ENCODE measurements at regions not wholly inside any gene's neighbourhood (a gene's known extent, or its start where the extent isn't known, plus 50 kb on each side); places are given as distances from the start of the nearest gene placed in this dataset.

DNA sequence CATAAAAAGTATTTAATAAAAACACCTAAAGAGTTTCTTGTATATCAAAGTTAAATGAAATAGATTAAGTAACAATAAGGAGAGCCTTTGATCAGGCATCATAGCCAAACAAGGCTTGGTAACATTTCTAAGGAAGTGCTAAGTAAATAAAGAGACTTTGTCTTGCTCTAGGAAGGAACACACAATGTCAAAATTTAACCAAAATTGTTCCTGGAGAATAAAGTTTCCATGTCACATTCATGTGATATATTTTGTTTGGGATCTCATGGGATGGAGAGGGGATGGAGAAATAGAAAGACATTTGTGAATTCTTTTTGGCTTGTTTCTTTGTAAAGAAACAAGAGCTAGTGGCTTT is 201.9 kb upstream of the DTNBP1 start:
- Histone ChIP-seq H4K20me1 (ENCODE audit: insufficient read depth) (no peaks in the 10 kb centered on the region), H3K9me2 (ENCODE audit: insufficient read depth) (no peaks in the 10 kb centered on the region), H3K9ac (ENCODE audit: low read length) (no peak overlapping the region), H3K27me3 (ENCODE audit: insufficient read depth, low read length) (peaks cover 4% of the 10 kb centered on the region; the same call in 1 of the 2 replicates), H3K27ac (ENCODE audit: low read depth, low read length) (no peak overlapping the region), H2AFZ (ENCODE audit: low read depth, low read length, poor library complexity, severe bottlenecking) (no peak overlapping the region), H3K4me2 (ENCODE audit: low read length) (no peak overlapping the region), H3K4me1 (ENCODE audit: control insufficient read depth in 1 of 2, insufficient read depth in 2 of 2, low read length in 2 of 2) (no peaks in the 10 kb centered on the region), H3K4me3 (replicated peaks in 1 of 2; ENCODE audit: low read depth in 1 of 2, low read length in 2 of 2) (no peak overlapping the region), H3K9me3 (ENCODE audit: control insufficient read depth in 1 of 2, insufficient read depth in 1 of 2, low read depth in 1 of 2, low read length in 2 of 2) (no peaks in the 10 kb centered on the region), H3K79me2 (ENCODE audit: insufficient read depth, low read length) (no peaks in the 10 kb centered on the region), H3K36me3 (ENCODE audit: control insufficient read depth in 1 of 2, insufficient read depth in 2 of 2, low read length in 2 of 2) (no peaks in the 10 kb centered on the region)
- TF ChIP-seq ELF1 (IDR thresholded peaks at IDR 0.05; ENCODE audit: borderline replicate concordance, low read depth) (no peak), ATF3 (IDR thresholded peaks at IDR 0.05) (no peak), EZH2 (IDR thresholded peaks at IDR 0.05) (no peak), ZFX (IDR thresholded peaks at IDR 0.05) (no peak), TCF7L2 (IDR thresholded peaks at IDR 0.05; ENCODE audit: borderline replicate concordance, extremely low read depth, insufficient read depth, insufficient read length) (no peak), EZH2phosphoT487 (IDR thresholded peaks at IDR 0.05; ENCODE audit: borderline replicate concordance) (no peak), SRF (IDR thresholded peaks at IDR 0.05; ENCODE audit: low read depth) (no peak), SIN3A (IDR thresholded peaks at IDR 0.05; ENCODE audit: low read depth) (no peak), MAX (IDR thresholded peaks at IDR 0.05) (no peak), POLR2AphosphoS5 (IDR thresholded peaks at IDR 0.05; ENCODE audit: low read depth, low read length) (no peak), ZNF274 (IDR thresholded peaks at IDR 0.05; ENCODE audit: low read depth, low read length) (no peak), JUND (IDR thresholded peaks at IDR 0.05) (no peak), CEBPB (IDR thresholded peaks at IDR 0.05; ENCODE audit: low read depth) (no peak), ZBTB33 (IDR thresholded peaks at IDR 0.05; ENCODE audit: extremely low read depth, insufficient replicate concordance, low read length) (no peak), POLR2A (IDR thresholded peaks at IDR 0.05; ENCODE audit: borderline replicate concordance, extremely low read depth, insufficient read depth, insufficient read length) (no peak)
- TF ChIP-seq, protein P1, sequence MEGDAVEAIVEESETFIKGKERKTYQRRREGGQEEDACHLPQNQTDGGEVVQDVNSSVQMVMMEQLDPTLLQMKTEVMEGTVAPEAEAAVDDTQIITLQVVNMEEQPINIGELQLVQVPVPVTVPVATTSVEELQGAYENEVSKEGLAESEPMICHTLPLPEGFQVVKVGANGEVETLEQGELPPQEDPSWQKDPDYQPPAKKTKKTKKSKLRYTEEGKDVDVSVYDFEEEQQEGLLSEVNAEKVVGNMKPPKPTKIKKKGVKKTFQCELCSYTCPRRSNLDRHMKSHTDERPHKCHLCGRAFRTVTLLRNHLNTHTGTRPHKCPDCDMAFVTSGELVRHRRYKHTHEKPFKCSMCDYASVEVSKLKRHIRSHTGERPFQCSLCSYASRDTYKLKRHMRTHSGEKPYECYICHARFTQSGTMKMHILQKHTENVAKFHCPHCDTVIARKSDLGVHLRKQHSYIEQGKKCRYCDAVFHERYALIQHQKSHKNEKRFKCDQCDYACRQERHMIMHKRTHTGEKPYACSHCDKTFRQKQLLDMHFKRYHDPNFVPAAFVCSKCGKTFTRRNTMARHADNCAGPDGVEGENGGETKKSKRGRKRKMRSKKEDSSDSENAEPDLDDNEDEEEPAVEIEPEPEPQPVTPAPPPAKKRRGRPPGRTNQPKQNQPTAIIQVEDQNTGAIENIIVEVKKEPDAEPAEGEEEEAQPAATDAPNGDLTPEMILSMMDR (IDR thresholded peaks at IDR 0.05 in 2 of 3, conservative IDR thresholded peaks at IDR 0.05 in 1 of 3; ENCODE audit: borderline replicate concordance in 1 of 3, insufficient read depth in 1 of 3, low read depth in 2 of 3, low read length in 2 of 3), result no peak
- intact Hi-C loops (cut with micrococcal nuclease), result no loop called here
- no TSS peak for BruUV-seq (replicated peaks)
- CTCF ChIA-PET, result no interaction called here
- RAD21 ChIA-PET (ENCODE audit: low non-redundant PET in 1 of 2, low total read pairs in 2 of 2, uncharacterized antibody in 2 of 2, unreplicated experiment in 2 of 2), result no interaction called here
- ATAC-seq (no peak), DNase-seq (ENCODE audit: low read depth, low spot score) (no peak)
- POLR2A ChIA-PET, result no interaction called here
